HG02973 (cell line): ENCODE measurements at regions not wholly inside any gene's neighbourhood (a gene's known extent, or its start where the extent isn't known, plus 50 kb on each side); places are given as distances from the start of the nearest gene placed in this dataset.
"Not testable (repeated sequence)": the region's sequence is repeated elsewhere in the genome, so short reads cannot be mapped to it uniquely, and the experiment has no call there.

Experiments used
- ATAC-seq: cut with Tn5 transposase; IDR thresholded peaks from one replicate; pipeline ENCODE4 v1.9.1; 2021; ENCODE audit warnings: moderate library complexity; ENCODE audit not compliant: unreplicated experiment

- ATAC-seq, result not testable (repeated sequence)
Observed at GRCh38 chr2:16415861-16416260, 249.8 kb downstream of the CYRIA start.

GRCh38 chr2:16413947-16414346 lies 251.7 kb downstream of the CYRIA start:
- ATAC-seq, result no peak

GRCh38 chr2:16413285-16413684 lies 252.3 kb downstream of the CYRIA start:
- ATAC-seq, result no peak

DNA sequence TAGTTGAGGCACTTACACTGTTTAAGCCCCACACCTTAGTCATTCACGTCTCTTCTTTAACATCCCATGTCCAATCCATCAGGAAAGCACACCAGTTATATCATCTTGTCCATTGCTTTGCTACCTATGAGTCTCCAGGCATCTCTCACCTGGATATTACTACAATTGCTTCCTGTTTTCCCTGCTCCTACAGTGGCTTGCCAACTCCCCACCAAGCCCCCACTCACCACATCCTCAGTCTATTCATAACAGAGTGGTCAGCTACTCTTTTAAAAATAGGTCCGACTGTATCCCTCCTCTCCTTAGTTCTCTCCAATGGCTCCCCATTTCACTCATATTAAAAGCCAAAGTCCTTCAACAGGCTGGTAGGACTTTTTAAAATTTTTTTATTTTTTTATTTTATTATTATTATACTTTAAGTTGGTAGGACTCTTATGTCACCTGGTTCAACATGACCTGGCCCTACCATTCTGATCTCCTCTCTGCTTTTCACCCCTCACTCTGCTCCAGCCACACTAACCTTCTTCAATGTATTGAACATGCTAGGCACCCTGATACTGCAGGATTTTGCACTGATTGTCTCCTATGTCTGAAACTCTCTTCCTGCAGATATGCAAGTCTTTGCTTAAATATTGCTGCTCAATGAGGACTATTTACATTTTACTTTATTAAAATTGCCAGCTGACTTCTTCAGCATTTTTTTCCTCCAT lies 253.2 kb downstream of the CYRIA start:
- no peak for ATAC-seq

GRCh38 chr2:16411788-16412187 lies 253.8 kb downstream of the CYRIA start:
- ATAC-seq, result no peak

DNA sequence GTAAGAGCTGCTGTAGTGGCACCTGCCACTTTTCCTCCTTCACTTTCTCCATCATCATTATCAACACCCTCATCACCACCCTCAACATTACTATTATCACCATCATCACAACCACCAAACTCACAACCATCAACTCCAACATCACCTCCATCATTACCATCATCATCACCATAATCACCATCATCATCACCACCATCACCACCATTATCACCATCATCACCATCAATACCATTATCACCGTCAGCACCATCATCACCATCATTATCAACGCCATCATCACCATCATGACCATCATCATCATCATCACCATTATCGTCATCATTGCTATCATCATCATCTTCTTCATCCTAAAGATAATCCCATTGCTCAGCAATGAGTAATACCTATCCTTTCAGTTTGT lies 255.8 kb downstream of the CYRIA start:
- ATAC-seq, result no peak

DNA sequence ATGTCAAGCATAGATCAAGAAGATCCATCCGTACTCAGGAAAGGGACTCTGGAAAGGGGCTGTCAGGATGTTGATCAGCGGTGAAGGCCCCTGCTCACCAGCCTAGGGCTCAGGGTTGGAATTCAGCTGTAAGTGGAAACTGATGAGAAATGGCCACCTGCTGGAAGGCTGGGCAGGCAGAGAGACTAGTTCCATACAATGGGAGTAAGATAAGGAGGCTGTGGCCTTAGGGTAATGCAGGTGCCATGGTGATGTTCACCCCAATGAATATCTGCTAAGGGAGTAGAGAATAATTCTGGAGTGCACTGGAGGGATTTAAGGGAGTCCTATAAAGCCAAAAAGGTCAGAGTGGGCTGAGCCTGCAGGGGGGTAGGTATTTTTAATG lies 256.6 kb downstream of the CYRIA start:
- ATAC-seq, result no peak

- no peak for ATAC-seq
Observed at GRCh38 chr2:16408331-16409005, 257.2 kb downstream of the CYRIA start.

- ATAC-seq, result no peak
Observed at GRCh38 chr2:16407358-16407757, 258.3 kb downstream of the CYRIA start.

DNA sequence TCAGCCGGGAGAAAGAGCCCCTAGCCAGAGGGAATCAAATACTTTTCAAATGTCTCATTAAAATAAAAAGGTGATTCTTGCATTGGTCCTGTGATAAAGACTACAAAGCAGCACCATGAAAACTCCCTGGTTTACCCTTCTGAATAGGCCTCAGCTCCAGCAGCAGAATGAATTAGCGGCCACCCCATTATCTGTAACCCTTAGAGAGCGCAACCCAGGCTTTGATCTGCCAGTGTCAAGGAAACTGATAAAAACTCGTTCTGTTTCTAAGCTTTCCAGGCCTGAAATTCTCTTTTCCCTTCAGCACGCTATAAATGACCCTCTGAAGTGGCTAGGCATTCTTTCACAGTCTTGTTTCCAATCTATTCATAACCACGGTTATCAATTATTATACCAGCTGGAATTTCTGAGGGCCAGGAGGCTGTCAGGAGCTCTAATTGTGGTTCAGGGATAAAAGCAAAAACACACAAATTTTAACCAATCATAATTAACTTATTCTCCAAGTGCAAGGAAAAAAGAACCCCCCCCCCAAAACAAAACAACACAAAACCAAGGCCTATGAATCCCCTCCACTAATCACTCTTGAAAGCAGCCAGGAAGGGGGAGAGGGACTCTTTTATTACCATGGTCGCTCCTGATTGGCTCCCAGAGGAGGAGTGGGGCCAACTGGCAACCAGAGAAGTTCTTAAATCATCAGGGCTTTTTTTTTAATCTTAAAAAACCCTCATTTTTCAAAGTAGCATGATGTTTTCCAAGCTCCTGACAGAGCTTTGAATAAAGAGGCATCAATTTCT lies 258.9 kb downstream of the CYRIA start:
- ATAC-seq, result no peak

- ATAC-seq, result no peak
Observed at GRCh38 chr2:16405551-16405950, 260.1 kb downstream of the CYRIA start.

- ATAC-seq, result no peak
Observed at GRCh38 chr2:16404551-16405300, 260.9 kb downstream of the CYRIA start.

DNA sequence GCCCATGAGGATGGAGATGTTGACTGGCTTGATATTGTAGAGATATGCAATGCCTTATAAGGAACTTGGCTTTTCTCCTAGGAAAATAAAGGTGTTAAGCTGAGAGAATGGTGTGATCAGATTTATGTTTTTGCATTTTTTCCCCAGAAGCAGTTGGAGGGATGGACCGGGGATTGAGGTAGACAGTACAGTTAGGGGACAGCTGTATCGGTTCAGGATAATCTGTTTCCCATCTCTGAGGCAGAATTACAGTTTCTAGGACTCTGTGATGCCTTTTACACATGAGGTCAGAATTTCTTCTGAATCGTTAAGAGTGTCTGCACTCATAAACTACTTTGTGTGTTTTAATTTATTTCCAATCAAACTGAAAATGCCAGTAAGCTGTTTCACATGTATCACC lies 261.5 kb downstream of the CYRIA start:
- ATAC-seq, result no peak

DNA sequence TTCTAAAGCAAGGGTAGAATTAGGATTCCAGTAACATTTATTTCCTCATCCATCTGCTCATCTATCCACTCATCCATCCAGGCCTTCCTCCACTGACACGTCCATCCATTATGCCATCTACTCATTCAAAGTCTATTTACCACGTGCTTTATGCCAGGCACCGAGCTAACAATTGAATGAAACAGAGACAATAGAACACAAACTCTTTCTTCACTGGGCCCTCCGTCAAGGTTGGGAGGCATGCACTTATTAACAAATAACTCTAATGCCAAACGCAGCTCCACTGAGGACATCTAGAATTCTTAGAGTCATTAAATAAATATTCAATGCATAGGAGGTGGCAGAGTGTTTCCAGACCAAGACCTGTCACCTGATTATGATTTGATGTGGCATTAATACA lies 262.7 kb downstream of the CYRIA start:
- no peak for ATAC-seq

DNA sequence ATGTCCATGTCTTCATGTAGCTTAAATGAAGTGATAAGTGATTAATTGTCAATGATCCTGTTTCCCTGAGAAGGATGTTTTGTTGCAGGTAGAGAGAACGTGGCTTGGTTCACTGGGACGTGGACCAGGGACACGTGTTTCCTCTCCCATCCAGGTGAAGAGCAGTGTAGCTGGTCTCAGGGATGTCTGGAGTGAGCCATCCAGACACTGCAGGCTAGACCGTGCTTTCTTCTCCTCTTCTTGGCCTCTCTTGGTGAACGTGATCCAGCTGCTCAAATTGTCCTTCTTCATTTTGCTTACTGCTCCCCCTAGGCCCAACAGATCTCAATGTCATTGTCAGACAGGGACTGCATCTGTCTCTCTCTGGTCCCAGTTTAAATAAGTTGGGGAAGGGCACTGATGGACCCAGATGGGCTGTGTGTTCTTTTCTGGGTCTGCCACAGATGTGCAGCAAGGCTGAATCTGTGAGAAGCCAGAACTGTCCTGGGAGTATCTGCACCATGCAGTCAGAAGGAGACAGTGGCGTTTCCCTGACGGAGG lies 263.8 kb downstream of the CYRIA start:
- no peak for ATAC-seq

GRCh38 chr2:16400127-16400623 lies 265.5 kb downstream of the CYRIA start:
- ATAC-seq, result no peak

GRCh38 chr2:16398486-16399043 lies 267.1 kb downstream of the CYRIA start:
- no peak for ATAC-seq

GRCh38 chr2:16397681-16398475 lies 267.8 kb downstream of the CYRIA start:
- no peak for ATAC-seq

- ATAC-seq, result no peak
Observed at GRCh38 chr2:16396986-16397385, 268.6 kb downstream of the CYRIA start.

DNA sequence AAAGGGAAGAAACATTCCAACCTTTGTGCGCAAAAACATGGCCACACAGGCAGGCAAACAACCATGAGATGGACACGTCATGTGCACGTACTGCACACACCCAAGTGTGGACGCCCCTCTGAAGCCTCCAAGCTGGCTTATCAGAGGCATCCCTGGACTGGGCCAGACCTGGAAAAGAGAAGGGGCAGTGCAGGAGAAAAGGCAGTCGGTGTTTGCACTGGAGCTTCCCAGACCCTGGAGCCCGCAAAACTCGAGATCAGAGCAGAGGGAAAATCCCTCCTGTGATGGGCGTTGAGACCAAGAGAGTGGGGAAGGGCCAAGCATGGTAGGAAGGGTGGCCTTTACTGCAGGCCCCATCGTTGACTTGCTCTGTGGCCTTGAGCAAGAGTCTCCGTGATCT lies 269.5 kb downstream of the CYRIA start:
- no peak for ATAC-seq
